K562 (cell line): ENCODE measurements at regions not wholly inside any gene's neighbourhood (a gene's known extent, or its start where the extent isn't known, plus 50 kb on each side); places are given as distances from the start of the nearest gene placed in this dataset.

Experiments
- ATAC-seq: fragments of 200-7000 bp; cut with Tn5 transposase; 3 replicates; pipeline ENCODE4 v1.9.1; 2020; ENCODE audit warnings: moderate library complexity
- BruUV-seq: library from RNA; stranded (reverse); fragments of 400-500 nt; replicated peaks from 2 replicates; lab custom pipeline; 2021; lab: Mats Ljungman, UMichigan
- CTCF ChIA-PET: fragments of 300-600 bp; formaldehyde crosslinking; extraction: SDS; loops from one replicate; lab custom pipeline; 2021; ENCODE audit warnings: low intra/inter-chr PET ratio; lab: Yijun Ruan, JAX
- POLR2A ChIA-PET: fragments of 300-600, 350-650 bp; sonication (Branson Sonifier 250); formaldehyde crosslinking; extraction: SDS; loops from one replicate; lab custom pipeline; 2021; ENCODE audit warnings: antibody characterized with exemption, inconsistent platforms; lab: Yijun Ruan, JAX
- DNase-seq, 4 experiments: peaks; one replicate each; pipeline versions ENCODE4 v3.0.0 to v3.0.0-alpha.2; 2011 to 2018; ENCODE audit warnings: low spot score in 3 of 4, mixed read lengths in 3 of 4; ENCODE audit errors: extremely low read depth in 1 of 4
- FAIRE-seq: peaks from 2 replicates; lab custom pipeline; 2011; peaks lifted over from hg19 to GRCh38; lab: Jason Lieb, UNC
- H2AFZ ChIP-seq: 2 replicates; pipeline ENCODE4 v1.6.0; 2011; ENCODE audit warnings: low read depth, low read length, control low read depth, inconsistent platforms
- H3K27ac ChIP-seq: fragments of 200-600 bp; 3 replicates; pipeline ENCODE4 v1.8.0; 2011; ENCODE audit warnings: low read depth, mild to moderate bottlenecking, control low read depth, inconsistent platforms, low read length, moderate library complexity, mixed read lengths; ENCODE audit errors: extremely low read depth
- H3K27me3 ChIP-seq, 2 experiments: fragments of 300-600 bp in 1 of 2; 2 replicates in 1 of 2; 3 replicates in 1 of 2; pipeline versions ENCODE4 v1.6.0 to v1.8.0; 2011; ENCODE audit warnings: inconsistent platforms in 2 of 2, low read length in 2 of 2, mild to moderate bottlenecking in 1 of 2, mixed read lengths in 1 of 2, moderate library complexity in 1 of 2; ENCODE audit not compliant: control insufficient read depth in 2 of 2, insufficient read depth in 2 of 2
- H3K36me3 ChIP-seq: fragments of 300-600 bp; 3 replicates; pipeline ENCODE4 v1.8.0; 2011; ENCODE audit warnings: mild to moderate bottlenecking, low read length, inconsistent platforms; ENCODE audit not compliant: control insufficient read depth, insufficient read depth
- H3K4me1 ChIP-seq, 2 experiments: fragments of 200-600 bp in 1 of 2; replicated peaks in 1 of 2; 2 replicates in 1 of 2; 3 replicates in 1 of 2; pipeline versions ENCODE4 v1.5.1 to v1.8.0; 2011; ENCODE audit warnings: inconsistent platforms in 2 of 2, low read length in 2 of 2, mild to moderate bottlenecking in 1 of 2, mixed read lengths in 1 of 2, moderate library complexity in 1 of 2; ENCODE audit not compliant: control insufficient read depth in 2 of 2, insufficient read depth in 2 of 2
- H3K4me2 ChIP-seq: 2 replicates; pipeline ENCODE4 v1.6.1; 2011; ENCODE audit warnings: low read length, control low read depth, inconsistent platforms, mixed read lengths; ENCODE audit not compliant: insufficient read depth
- H3K4me3 ChIP-seq: fragments of 200-600 bp; sonication (generic), shearing (Covaris generic); 2 replicates; pipeline ENCODE4 v1.5.1; 2016; ENCODE audit warnings: control low read depth, inconsistent platforms
- H3K79me2 ChIP-seq: fragments of 200-600 bp; 3 replicates; pipeline ENCODE4 v1.8.0; 2011; ENCODE audit warnings: low read length, inconsistent platforms; ENCODE audit not compliant: control insufficient read depth, insufficient read depth
- H3K9ac ChIP-seq, 2 experiments: 2 replicates each; pipeline versions ENCODE4 v1.6.0 to v1.6.1; 2011; ENCODE audit warnings: low read depth in 2 of 2, low read length in 2 of 2, control low read depth in 1 of 2, inconsistent platforms in 1 of 2, mild to moderate bottlenecking in 1 of 2, mixed read lengths in 1 of 2; ENCODE audit not compliant: insufficient read depth in 1 of 2
- H3K9me1 ChIP-seq: one replicate; pipeline ENCODE4 v1.6.0; 2011; ENCODE audit warnings: inconsistent platforms, mild to moderate bottlenecking, low read length, moderate library complexity; ENCODE audit not compliant: control insufficient read depth, insufficient read depth
- H3K9me3 ChIP-seq: replicated peaks from 2 replicates; pipeline ENCODE4 v1.5.1; 2011; ENCODE audit warnings: low read depth, low read length, inconsistent platforms; ENCODE audit not compliant: control insufficient read depth, insufficient read depth
- H4K20me1 ChIP-seq: replicated peaks from 2 replicates; pipeline ENCODE4 v1.6.1; 2011; ENCODE audit warnings: low read length, inconsistent platforms, mixed read lengths; ENCODE audit not compliant: control insufficient read depth, insufficient read depth
- ARNT ChIP-seq, 2 experiments: fragments of 450-650 bp; IDR thresholded peaks; 2 replicates each; pipeline ENCODE4 v1.6.1; 2016; ENCODE audit warnings: mild to moderate bottlenecking in 1 of 2
- ATF7 ChIP-seq: fragments of 450-650 bp; IDR thresholded peaks from 2 replicates; pipeline ENCODE4 v1.7.1; 2014; ENCODE audit warnings: mild to moderate bottlenecking, moderate library complexity
- HLTF ChIP-seq: fragments of 450-650 bp; IDR thresholded peaks from 2 replicates; pipeline ENCODE4 v1.6.1; 2016
- IRF2 ChIP-seq: sonication (generic); formaldehyde crosslinking; IDR thresholded peaks from 2 replicates; pipeline ENCODE4 v1.8.1; 2022; ENCODE audit warnings: mild to moderate bottlenecking, missing genetic modification reagents
- NFE2L1 ChIP-seq: fragments of 450-650 bp; IDR thresholded peaks from 2 replicates; pipeline ENCODE4 v1.6.1; 2016; ENCODE audit warnings: missing genetic modification characterization, low read depth, mild to moderate bottlenecking, missing compliant biosample characterization, moderate library complexity, borderline replicate concordance
- PRMT5 ChIP-seq: sonication (generic); formaldehyde crosslinking; IDR thresholded peaks from 2 replicates; pipeline ENCODE4 v1.5.0; 2020; ENCODE audit warnings: missing genetic modification reagents
- RAD51 ChIP-seq: fragments of 450-650 bp; IDR thresholded peaks from 2 replicates; pipeline ENCODE4 v1.7.1; 2016; ENCODE audit warnings: low read depth, mild to moderate bottlenecking, borderline replicate concordance
- RREB1 ChIP-seq: fragments of 250-450 bp; sonication (Bioruptor Pico); IDR thresholded peaks from 2 replicates; pipeline ENCODE4 v1.4.0; 2020
- SAP30 ChIP-seq: fragments of 200-600 bp; sonication (generic); IDR thresholded peaks from 2 replicates; pipeline ENCODE4 v1.6.1; 2012; ENCODE audit warnings: borderline replicate concordance, low read depth, mild to moderate bottlenecking, moderate library complexity, low read length, control low read depth, inconsistent platforms; ENCODE audit not compliant: insufficient read depth, poor library complexity, severe bottlenecking
- SMAD1 ChIP-seq: fragments of 150-350 bp; IDR thresholded peaks from 2 replicates; pipeline ENCODE4 v1.6.1; 2014; ENCODE audit warnings: low read length, low read depth; ENCODE audit not compliant: partially characterized antibody
- TARDBP ChIP-seq: fragments of 450-650 bp; IDR thresholded peaks from 2 replicates; pipeline ENCODE4 v1.6.1; 2016
- USF2 ChIP-seq: sonication (generic); formaldehyde crosslinking; IDR thresholded peaks from 2 replicates; pipeline ENCODE4 v1.5.0; 2020; ENCODE audit warnings: missing genetic modification reagents
- YY1 ChIP-seq, 3 experiments: IDR thresholded peaks; 2 replicates each; pipeline ENCODE4 v1.6.1; 2011; ENCODE audit warnings: low read length in 2 of 3, mild to moderate bottlenecking in 2 of 3, moderate library complexity in 2 of 3, borderline replicate concordance in 1 of 3, control low read depth in 1 of 3, low read depth in 1 of 3; ENCODE audit not compliant: insufficient read depth in 3 of 3, insufficient replicate concordance in 2 of 3, control insufficient read depth in 1 of 3, insufficient read length in 1 of 3; ENCODE audit errors: extremely low read depth in 1 of 3
- ZKSCAN3 ChIP-seq: fragments of 250-450 bp; sonication (Bioruptor Pico); IDR thresholded peaks from 2 replicates; pipeline ENCODE4 v1.4.0; 2020
- WGBS: fragments of 100-300 bp; shearing (Covaris generic); methylation state at CpG from one replicate; pipeline ENCODE4 v1.1.6; 2016; ENCODE audit warnings: low coverage, mixed read lengths; ENCODE audit not compliant: insufficient coverage; ENCODE audit errors: missing lambda C conversion rate; 5-methylcytosine and 5-hydroxymethylcytosine counted together
- in situ Hi-C: fragments of 300-500 bp; cut with MboI; formaldehyde crosslinking; loops from 4 replicates; pipeline ENCODE4 v1.15.0; 2018; ENCODE audit warnings: inconsistent platforms, mixed read lengths
- intact Hi-C: fragments of 100-400 bp; cut with micrococcal nuclease; formaldehyde crosslinking; loops from 2 replicates; pipeline ENCODE4 v1.14.2; 2022

- H3K27me3 ChIP-seq: no peaks in the 10 kb centered on the region
- ATAC-seq: no peak
- CTCF ChIA-PET: no interaction called here
- H2AFZ ChIP-seq: no peak overlapping the region
- no peaks in the 10 kb centered on the region for H3K4me1 ChIP-seq
- H4K20me1 ChIP-seq: no peaks in the 10 kb centered on the region
- no peak overlapping the region for H3K4me3 ChIP-seq
- no TSS peak for BruUV-seq
- H3K9ac ChIP-seq: no peak overlapping the region
- H3K36me3 ChIP-seq: no peaks in the 10 kb centered on the region
- in situ Hi-C loops: no loop called here
- intact Hi-C loops: no loop called here
- no peaks in the 10 kb centered on the region for H3K9me1 ChIP-seq
- no peak overlapping the region for H3K27ac ChIP-seq
- FAIRE-seq: no peak
- no peak for TF ChIP-seq HLTF
- TF ChIP-seq IRF2: no peak
- TF ChIP-seq SMAD1: no peak
- TF ChIP-seq YY1 (IDR thresholded peaks at IDR 0.05; ENCODE audit: borderline replicate concordance in 1 of 3, control insufficient read depth in 1 of 3, extremely low read depth in 1 of 3, insufficient read depth in 3 of 3, insufficient read length in 1 of 3, insufficient replicate concordance in 2 of 3, low read depth in 1 of 3, low read length in 2 of 3): no peak
- TF ChIP-seq ARNT (IDR thresholded peaks at IDR 0.05): no peak
- TF ChIP-seq RREB1: no peak
- no peak for TF ChIP-seq PRMT5
- no peak for TF ChIP-seq SAP30
- TF ChIP-seq TARDBP: no peak
- no peak for TF ChIP-seq ATF7
- TF ChIP-seq ZKSCAN3 (CRISPR knock-in tag): no peak
- TF ChIP-seq NFE2L1 (tag): no peak
- peak; percentile 41 for TF ChIP-seq RAD51
- TF ChIP-seq USF2 (CRISPR knock-in tag): peak; percentile 48
- H3K4me2 ChIP-seq: no peak overlapping the region
- WGBS: 2% methylated on average over 7 of the region's 7 CpGs
- H3K79me2 ChIP-seq: no peaks in the 10 kb centered on the region
- no peak for DNase-seq
- POLR2A ChIA-PET: no interaction called here
- no peaks in the 10 kb centered on the region for H3K9me3 ChIP-seq
These were observed 73.0 kb upstream of the TMEM17 start for GRCh38 chr2:62578803-62579640.
